GM23338 (cell line): ENCODE measurements at regions not wholly inside any gene's neighbourhood (a gene's known extent, or its start where the extent isn't known, plus 50 kb on each side); places are given as distances from the start of the nearest gene placed in this dataset.

Experiments used
- ATAC-seq: fragments of 200-7000 bp; cut with Tn5 transposase; 3 replicates; pipeline ENCODE4 v1.9.1; 2020
- DNase-seq: peaks from one replicate; pipeline ENCODE4 v3.0.0-alpha.2; 2015; ENCODE audit warnings: low spot score
- H2AFZ ChIP-seq: fragments of 200-600 bp; sonication (generic); 2 replicates; pipeline ENCODE4 v1.8.0; 2016; ENCODE audit warnings: antibody characterized with exemption, mild to moderate bottlenecking, moderate library complexity
- H3F3A ChIP-seq: fragments of 200-600 bp; sonication (generic); replicated peaks from 2 replicates; pipeline ENCODE4 v1.8.0; 2017; ENCODE audit warnings: antibody characterized with exemption, mixed run types, low read depth
- H3K27ac ChIP-seq: fragments of 200-600 bp; sonication (generic); 2 replicates; pipeline ENCODE4 v1.6.1; 2016; ENCODE audit warnings: low read depth
- H3K27me3 ChIP-seq: fragments of 200-600 bp; sonication (generic); 2 replicates; pipeline ENCODE4 v1.8.0; 2016; ENCODE audit warnings: mild to moderate bottlenecking, mixed run types, moderate library complexity; ENCODE audit not compliant: insufficient read depth
- H3K36me3 ChIP-seq: fragments of 200-600 bp; sonication (generic); 2 replicates; pipeline ENCODE4 v1.8.0; 2016; ENCODE audit warnings: mild to moderate bottlenecking; ENCODE audit not compliant: insufficient read depth
- H3K4me1 ChIP-seq: fragments of 200-600 bp; sonication (generic); 2 replicates; pipeline ENCODE4 v1.8.0; 2016; ENCODE audit warnings: mild to moderate bottlenecking, moderate library complexity; ENCODE audit not compliant: insufficient read depth
- H3K4me2 ChIP-seq: fragments of 200-600 bp; sonication (generic); 2 replicates; pipeline ENCODE4 v1.7.1; 2017; ENCODE audit warnings: mixed run types
- H3K4me3 ChIP-seq: fragments of 200-600 bp; sonication (generic); 2 replicates; pipeline ENCODE4 v1.6.1; 2016; ENCODE audit warnings: mixed run types
- H3K79me2 ChIP-seq: fragments of 200-600 bp; sonication (generic); replicated peaks from 2 replicates; pipeline ENCODE4 v1.8.0; 2017; ENCODE audit warnings: mild to moderate bottlenecking; ENCODE audit not compliant: insufficient read depth
- H3K9me2 ChIP-seq: fragments of 200-600 bp; sonication (generic); 2 replicates; pipeline ENCODE4 v1.8.0; 2017; ENCODE audit not compliant: insufficient read depth
- H4K20me1 ChIP-seq: fragments of 200-600 bp; sonication (generic); replicated peaks from 2 replicates; pipeline ENCODE4 v1.8.0; 2017; ENCODE audit warnings: mild to moderate bottlenecking; ENCODE audit not compliant: insufficient read depth
- H3K27ac Mint-ChIP-seq: 2 replicates; pipeline ENCODE4 v1.8.0; 2020; ENCODE audit warnings: inconsistent platforms, mild to moderate bottlenecking, moderate library complexity, mixed read lengths
- H3K27me3 Mint-ChIP-seq: 3 replicates; pipeline ENCODE4 v1.8.0; 2022; ENCODE audit warnings: low read depth, mild to moderate bottlenecking, moderate library complexity, mixed read lengths, inconsistent platforms; ENCODE audit not compliant: insufficient read depth, poor library complexity
- H3K36me3 Mint-ChIP-seq: 3 replicates; pipeline ENCODE4 v1.8.0; 2021; ENCODE audit warnings: low read depth, mild to moderate bottlenecking, inconsistent platforms, moderate library complexity, mixed read lengths
- H3K4me1 Mint-ChIP-seq: 3 replicates; pipeline ENCODE4 v1.8.0; 2020; ENCODE audit warnings: mild to moderate bottlenecking, inconsistent platforms, mixed read lengths
- H3K4me3 Mint-ChIP-seq: 3 replicates; pipeline ENCODE4 v1.8.0; 2021; ENCODE audit warnings: moderate library complexity, mild to moderate bottlenecking, inconsistent platforms, mixed read lengths
- H3K9me3 Mint-ChIP-seq: 3 replicates; pipeline ENCODE4 v1.8.0; 2020; ENCODE audit warnings: moderate library complexity, mild to moderate bottlenecking, inconsistent platforms, mixed read lengths
- CREB1 ChIP-seq: fragments of 250-450 bp; sonication (Bioruptor Pico); IDR thresholded peaks from 2 replicates; pipeline ENCODE4 v1.5.0; 2020; ENCODE audit warnings: low read depth, mild to moderate bottlenecking, moderate library complexity
- EZH2 ChIP-seq: fragments of 200-600 bp; sonication (generic); IDR thresholded peaks from one replicate; pipeline ENCODE4 v1.8.0; 2017; ENCODE audit warnings: antibody characterized with exemption, mild to moderate bottlenecking, low read depth; ENCODE audit not compliant: unreplicated experiment
- EZH2phosphoT487 ChIP-seq: fragments of 200-600 bp; sonication (generic); IDR thresholded peaks from one replicate; pipeline ENCODE4 v1.8.1; 2018; ENCODE audit warnings: antibody characterized with exemption; ENCODE audit not compliant: unreplicated experiment
- JUNB ChIP-seq: IDR thresholded peaks from one replicate; pipeline ENCODE4 v1.6.1; 2016; ENCODE audit warnings: antibody characterized with exemption; ENCODE audit not compliant: unreplicated experiment
- NANOG ChIP-seq: IDR thresholded peaks from 2 replicates; pipeline ENCODE4 v1.6.1; 2016; ENCODE audit warnings: antibody characterized with exemption, borderline replicate concordance
- POLR2AphosphoS5 ChIP-seq: IDR thresholded peaks from 2 replicates; pipeline ENCODE4 v1.6.1; 2016; ENCODE audit warnings: antibody characterized with exemption, low read depth
- STAT1 ChIP-seq: IDR thresholded peaks from one replicate; pipeline ENCODE4 v1.6.1; 2016; ENCODE audit warnings: antibody characterized with exemption; ENCODE audit not compliant: unreplicated experiment
- ZNF114 ChIP-seq: fragments of 250-450 bp; sonication (Bioruptor Pico); IDR thresholded peaks from 2 replicates; pipeline ENCODE4 v1.5.0; 2020; ENCODE audit warnings: mild to moderate bottlenecking, moderate library complexity
- ZNF331 ChIP-seq: fragments of 250-450 bp; sonication (Bioruptor Pico); IDR thresholded peaks from 2 replicates; pipeline ENCODE4 v1.5.0; 2020; ENCODE audit warnings: low read depth, mild to moderate bottlenecking, moderate library complexity
- TF ChIP-seq, protein P1 (sequence below): IDR thresholded peaks from 2 replicates; pipeline ENCODE4 v1.6.1; 2016; ENCODE audit warnings: antibody characterized with exemption
- TF ChIP-seq, protein P2 (sequence below): IDR thresholded peaks from one replicate; pipeline ENCODE4 v1.6.1; 2018; ENCODE audit warnings: antibody characterized with exemption; ENCODE audit not compliant: unreplicated experiment
- TF ChIP-seq, protein P3 (sequence below), 2 experiments: fragments of 200-600 bp in 1 of 2; sonication (generic) in 1 of 2; conservative IDR thresholded peaks; 2 replicates each; pipeline versions ENCODE4 v1.5.1 to v1.6.1; 2016 to 2017; ENCODE audit warnings: antibody characterized with exemption in 2 of 2, low read depth in 2 of 2, mild to moderate bottlenecking in 2 of 2, moderate library complexity in 1 of 2
- TF ChIP-seq, protein P4 (sequence below): fragments of 250-450 bp; sonication (Bioruptor Pico); IDR thresholded peaks from 2 replicates; pipeline ENCODE4 v1.5.0; 2020; ENCODE audit warnings: mild to moderate bottlenecking, moderate library complexity

DNA sequence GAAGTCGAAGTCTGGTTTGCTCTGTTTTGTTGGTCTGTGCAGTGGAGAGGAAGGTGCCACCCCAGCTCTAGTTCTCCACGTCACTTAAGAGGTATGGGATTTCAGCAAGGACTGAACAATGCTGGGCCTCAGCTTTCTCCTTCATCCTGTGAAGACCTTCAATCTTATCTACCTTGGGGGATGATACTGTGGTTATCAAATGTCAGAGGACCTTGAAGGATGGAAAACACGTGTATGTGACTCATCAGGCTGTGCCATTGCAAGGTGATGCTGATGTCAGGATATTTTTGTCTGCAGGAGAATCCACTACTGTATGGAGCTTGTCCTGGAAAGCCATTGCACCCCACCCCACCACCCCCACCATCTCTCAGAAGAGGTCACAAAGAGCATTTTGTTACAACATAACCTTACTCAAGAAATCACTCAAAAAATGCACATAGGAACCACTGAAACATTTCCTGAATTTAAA is 81.4 kb upstream of the UQCRFS1 start:
- Histone ChIP-seq H3K4me1 (no peaks in the 10 kb centered on the region), H3K27me3 (no peaks in the 10 kb centered on the region), H4K20me1 (no peaks in the 10 kb centered on the region), H2AFZ (no peak overlapping the region), H3K36me3 (no peaks in the 10 kb centered on the region), H3K4me2 (no peak overlapping the region), H3K4me3 (no peak overlapping the region), H3K27ac (no peak overlapping the region), H3K9me2 (no peaks in the 10 kb centered on the region), H3F3A (no peaks in the 10 kb centered on the region), H3K79me2 (no peaks in the 10 kb centered on the region)
- TF ChIP-seq, protein P1, sequence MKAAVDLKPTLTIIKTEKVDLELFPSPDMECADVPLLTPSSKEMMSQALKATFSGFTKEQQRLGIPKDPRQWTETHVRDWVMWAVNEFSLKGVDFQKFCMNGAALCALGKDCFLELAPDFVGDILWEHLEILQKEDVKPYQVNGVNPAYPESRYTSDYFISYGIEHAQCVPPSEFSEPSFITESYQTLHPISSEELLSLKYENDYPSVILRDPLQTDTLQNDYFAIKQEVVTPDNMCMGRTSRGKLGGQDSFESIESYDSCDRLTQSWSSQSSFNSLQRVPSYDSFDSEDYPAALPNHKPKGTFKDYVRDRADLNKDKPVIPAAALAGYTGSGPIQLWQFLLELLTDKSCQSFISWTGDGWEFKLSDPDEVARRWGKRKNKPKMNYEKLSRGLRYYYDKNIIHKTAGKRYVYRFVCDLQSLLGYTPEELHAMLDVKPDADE: no peak
- TF ChIP-seq EZH2phosphoT487: no peak
- no peak for TF ChIP-seq NANOG
- TF ChIP-seq, protein P2, sequence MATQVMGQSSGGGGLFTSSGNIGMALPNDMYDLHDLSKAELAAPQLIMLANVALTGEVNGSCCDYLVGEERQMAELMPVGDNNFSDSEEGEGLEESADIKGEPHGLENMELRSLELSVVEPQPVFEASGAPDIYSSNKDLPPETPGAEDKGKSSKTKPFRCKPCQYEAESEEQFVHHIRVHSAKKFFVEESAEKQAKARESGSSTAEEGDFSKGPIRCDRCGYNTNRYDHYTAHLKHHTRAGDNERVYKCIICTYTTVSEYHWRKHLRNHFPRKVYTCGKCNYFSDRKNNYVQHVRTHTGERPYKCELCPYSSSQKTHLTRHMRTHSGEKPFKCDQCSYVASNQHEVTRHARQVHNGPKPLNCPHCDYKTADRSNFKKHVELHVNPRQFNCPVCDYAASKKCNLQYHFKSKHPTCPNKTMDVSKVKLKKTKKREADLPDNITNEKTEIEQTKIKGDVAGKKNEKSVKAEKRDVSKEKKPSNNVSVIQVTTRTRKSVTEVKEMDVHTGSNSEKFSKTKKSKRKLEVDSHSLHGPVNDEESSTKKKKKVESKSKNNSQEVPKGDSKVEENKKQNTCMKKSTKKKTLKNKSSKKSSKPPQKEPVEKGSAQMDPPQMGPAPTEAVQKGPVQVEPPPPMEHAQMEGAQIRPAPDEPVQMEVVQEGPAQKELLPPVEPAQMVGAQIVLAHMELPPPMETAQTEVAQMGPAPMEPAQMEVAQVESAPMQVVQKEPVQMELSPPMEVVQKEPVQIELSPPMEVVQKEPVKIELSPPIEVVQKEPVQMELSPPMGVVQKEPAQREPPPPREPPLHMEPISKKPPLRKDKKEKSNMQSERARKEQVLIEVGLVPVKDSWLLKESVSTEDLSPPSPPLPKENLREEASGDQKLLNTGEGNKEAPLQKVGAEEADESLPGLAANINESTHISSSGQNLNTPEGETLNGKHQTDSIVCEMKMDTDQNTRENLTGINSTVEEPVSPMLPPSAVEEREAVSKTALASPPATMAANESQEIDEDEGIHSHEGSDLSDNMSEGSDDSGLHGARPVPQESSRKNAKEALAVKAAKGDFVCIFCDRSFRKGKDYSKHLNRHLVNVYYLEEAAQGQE: no peak
- no peak for TF ChIP-seq ZNF114 (CRISPR knock-in tag)
- TF ChIP-seq, protein P3, sequence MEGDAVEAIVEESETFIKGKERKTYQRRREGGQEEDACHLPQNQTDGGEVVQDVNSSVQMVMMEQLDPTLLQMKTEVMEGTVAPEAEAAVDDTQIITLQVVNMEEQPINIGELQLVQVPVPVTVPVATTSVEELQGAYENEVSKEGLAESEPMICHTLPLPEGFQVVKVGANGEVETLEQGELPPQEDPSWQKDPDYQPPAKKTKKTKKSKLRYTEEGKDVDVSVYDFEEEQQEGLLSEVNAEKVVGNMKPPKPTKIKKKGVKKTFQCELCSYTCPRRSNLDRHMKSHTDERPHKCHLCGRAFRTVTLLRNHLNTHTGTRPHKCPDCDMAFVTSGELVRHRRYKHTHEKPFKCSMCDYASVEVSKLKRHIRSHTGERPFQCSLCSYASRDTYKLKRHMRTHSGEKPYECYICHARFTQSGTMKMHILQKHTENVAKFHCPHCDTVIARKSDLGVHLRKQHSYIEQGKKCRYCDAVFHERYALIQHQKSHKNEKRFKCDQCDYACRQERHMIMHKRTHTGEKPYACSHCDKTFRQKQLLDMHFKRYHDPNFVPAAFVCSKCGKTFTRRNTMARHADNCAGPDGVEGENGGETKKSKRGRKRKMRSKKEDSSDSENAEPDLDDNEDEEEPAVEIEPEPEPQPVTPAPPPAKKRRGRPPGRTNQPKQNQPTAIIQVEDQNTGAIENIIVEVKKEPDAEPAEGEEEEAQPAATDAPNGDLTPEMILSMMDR (conservative IDR thresholded peaks at IDR 0.05; ENCODE audit: low read depth in 2 of 2): no peak
- TF ChIP-seq STAT1: no peak
- no peak for TF ChIP-seq POLR2AphosphoS5
- no peak for TF ChIP-seq EZH2
- no peak for TF ChIP-seq ZNF331 (CRISPR knock-in tag)
- TF ChIP-seq, protein P4, sequence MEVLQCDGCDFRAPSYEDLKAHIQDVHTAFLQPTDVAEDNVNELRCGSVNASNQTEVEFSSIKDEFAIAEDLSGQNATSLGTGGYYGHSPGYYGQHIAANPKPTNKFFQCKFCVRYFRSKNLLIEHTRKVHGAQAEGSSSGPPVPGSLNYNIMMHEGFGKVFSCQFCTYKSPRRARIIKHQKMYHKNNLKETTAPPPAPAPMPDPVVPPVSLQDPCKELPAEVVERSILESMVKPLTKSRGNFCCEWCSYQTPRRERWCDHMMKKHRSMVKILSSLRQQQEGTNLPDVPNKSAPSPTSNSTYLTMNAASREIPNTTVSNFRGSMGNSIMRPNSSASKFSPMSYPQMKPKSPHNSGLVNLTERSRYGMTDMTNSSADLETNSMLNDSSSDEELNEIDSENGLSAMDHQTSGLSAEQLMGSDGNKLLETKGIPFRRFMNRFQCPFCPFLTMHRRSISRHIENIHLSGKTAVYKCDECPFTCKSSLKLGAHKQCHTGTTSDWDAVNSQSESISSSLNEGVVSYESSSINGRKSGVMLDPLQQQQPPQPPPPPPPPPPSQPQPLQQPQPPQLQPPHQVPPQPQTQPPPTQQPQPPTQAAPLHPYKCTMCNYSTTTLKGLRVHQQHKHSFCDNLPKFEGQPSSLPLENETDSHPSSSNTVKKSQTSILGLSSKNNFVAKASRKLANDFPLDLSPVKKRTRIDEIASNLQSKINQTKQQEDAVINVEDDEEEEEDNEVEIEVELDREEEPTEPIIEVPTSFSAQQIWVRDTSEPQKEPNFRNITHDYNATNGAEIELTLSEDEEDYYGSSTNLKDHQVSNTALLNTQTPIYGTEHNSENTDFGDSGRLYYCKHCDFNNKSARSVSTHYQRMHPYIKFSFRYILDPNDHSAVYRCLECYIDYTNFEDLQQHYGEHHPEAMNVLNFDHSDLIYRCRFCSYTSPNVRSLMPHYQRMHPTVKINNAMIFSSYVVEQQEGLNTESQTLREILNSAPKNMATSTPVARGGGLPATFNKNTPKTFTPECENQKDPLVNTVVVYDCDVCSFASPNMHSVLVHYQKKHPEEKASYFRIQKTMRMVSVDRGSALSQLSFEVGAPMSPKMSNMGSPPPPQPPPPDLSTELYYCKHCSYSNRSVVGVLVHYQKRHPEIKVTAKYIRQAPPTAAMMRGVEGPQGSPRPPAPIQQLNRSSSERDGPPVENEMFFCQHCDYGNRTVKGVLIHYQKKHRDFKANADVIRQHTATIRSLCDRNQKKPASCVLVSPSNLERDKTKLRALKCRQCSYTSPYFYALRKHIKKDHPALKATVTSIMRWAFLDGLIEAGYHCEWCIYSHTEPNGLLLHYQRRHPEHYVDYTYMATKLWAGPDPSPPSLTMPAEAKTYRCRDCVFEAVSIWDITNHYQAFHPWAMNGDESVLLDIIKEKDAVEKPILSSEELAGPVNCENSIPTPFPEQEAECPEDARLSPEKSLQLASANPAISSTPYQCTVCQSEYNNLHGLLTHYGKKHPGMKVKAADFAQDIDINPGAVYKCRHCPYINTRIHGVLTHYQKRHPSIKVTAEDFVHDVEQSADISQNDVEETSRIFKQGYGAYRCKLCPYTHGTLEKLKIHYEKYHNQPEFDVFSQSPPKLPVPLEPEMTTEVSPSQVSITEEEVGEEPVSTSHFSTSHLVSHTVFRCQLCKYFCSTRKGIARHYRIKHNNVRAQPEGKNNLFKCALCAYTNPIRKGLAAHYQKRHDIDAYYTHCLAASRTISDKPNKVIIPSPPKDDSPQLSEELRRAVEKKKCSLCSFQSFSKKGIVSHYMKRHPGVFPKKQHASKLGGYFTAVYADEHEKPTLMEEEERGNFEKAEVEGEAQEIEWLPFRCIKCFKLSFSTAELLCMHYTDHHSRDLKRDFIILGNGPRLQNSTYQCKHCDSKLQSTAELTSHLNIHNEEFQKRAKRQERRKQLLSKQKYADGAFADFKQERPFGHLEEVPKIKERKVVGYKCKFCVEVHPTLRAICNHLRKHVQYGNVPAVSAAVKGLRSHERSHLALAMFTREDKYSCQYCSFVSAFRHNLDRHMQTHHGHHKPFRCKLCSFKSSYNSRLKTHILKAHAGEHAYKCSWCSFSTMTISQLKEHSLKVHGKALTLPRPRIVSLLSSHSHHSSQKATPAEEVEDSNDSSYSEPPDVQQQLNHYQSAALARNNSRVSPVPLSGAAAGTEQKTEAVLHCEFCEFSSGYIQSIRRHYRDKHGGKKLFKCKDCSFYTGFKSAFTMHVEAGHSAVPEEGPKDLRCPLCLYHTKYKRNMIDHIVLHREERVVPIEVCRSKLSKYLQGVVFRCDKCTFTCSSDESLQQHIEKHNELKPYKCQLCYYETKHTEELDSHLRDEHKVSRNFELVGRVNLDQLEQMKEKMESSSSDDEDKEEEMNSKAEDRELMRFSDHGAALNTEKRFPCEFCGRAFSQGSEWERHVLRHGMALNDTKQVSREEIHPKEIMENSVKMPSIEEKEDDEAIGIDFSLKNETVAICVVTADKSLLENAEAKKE (CRISPR knock-in tag): no peak
- no peak for TF ChIP-seq CREB1 (CRISPR knock-in tag)
- no peak for TF ChIP-seq JUNB
- Mint-ChIP-seq H3K27me3 (peaks cover 21% of the 10 kb centered on the region), H3K4me1 (peaks cover 5% of the 10 kb centered on the region; the same call in 1 of the 3 replicates), H3K9me3 (peaks cover 5% of the 10 kb centered on the region; the same call in 1 of the 3 replicates), H3K36me3 (no peaks in the 10 kb centered on the region), H3K4me3 (no peak overlapping the region), H3K27ac (no peak overlapping the region)
- ATAC-seq: no peak
- no peak for DNase-seq
